Activated CD4-positive, alpha-beta memory T cell treated with anti-CD3 and anti-CD28 coated beads for 36 hours (primary cell): ENCODE measurements at regions not wholly inside any gene's neighbourhood (a gene's known extent, or its start where the extent isn't known, plus 50 kb on each side); places are given as distances from the start of the nearest gene placed in this dataset.

Experiments
- CTCF ChIA-PET: fragments of 350-600 bp; sonication (Branson Sonifier 250); formaldehyde crosslinking; loops from one replicate; lab custom pipeline; 2021; ENCODE audit warnings: antibody characterized with exemption, inconsistent platforms; lab: Charles Lee
- POLR2A ChIA-PET: fragments of 350-600 bp; sonication (Branson Sonifier 250); formaldehyde crosslinking; loops from one replicate; lab custom pipeline; 2021; ENCODE audit warnings: antibody characterized with exemption; lab: Charles Lee
- DNase-seq: peaks from one replicate; pipeline ENCODE4 v3.0.0-alpha.2; 2020
- H3K27ac Mint-ChIP-seq: one replicate; pipeline ENCODE4 v1.8.0; 2021; ENCODE audit warnings: mixed read lengths
- H3K27me3 Mint-ChIP-seq: one replicate; pipeline ENCODE4 v1.8.0; 2021; ENCODE audit warnings: mixed read lengths
- H3K36me3 Mint-ChIP-seq: one replicate; pipeline ENCODE4 v1.8.0; 2021; ENCODE audit warnings: mixed read lengths
- H3K4me1 Mint-ChIP-seq: one replicate; pipeline ENCODE4 v1.8.0; 2021; ENCODE audit warnings: low read depth, mixed read lengths
- H3K4me3 Mint-ChIP-seq: one replicate; pipeline ENCODE4 v1.8.0; 2021; ENCODE audit warnings: mild to moderate bottlenecking, mixed read lengths
- H3K9me3 Mint-ChIP-seq: one replicate; pipeline ENCODE4 v1.8.0; 2021; ENCODE audit warnings: mixed read lengths
- intact Hi-C: fragments of 100-400 bp; cut with micrococcal nuclease; formaldehyde crosslinking; loops from one replicate; pipeline ENCODE4 v1.15.1; 2023

DNA sequence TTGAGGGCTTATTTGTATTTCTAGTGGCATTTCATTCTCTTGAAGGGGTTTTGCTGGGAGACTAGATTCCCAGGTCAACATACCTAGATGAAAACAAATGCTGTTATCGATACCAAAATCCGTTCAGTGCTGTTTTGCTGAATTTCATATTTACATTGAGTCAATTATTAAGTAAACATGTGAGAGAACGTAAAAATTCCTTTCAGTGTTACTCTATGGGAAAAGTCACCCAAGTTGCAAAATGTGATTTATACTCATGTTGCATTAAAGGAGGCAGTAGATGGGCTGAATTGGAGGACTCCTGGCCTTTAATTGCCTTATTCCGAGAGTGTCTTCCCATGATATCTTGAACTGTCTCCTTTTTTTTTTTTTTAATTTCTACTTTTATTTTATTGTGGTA lies 1011.3 kb upstream of the NR2F2 start:
- intact Hi-C loops = no loop called here
- Mint-ChIP-seq H3K4me1 (no peaks in the 10 kb centered on the region), H3K4me3 (no peak overlapping the region), H3K9me3 (no peaks in the 10 kb centered on the region), H3K36me3 (no peaks in the 10 kb centered on the region), H3K27ac (no peak overlapping the region), H3K27me3 (peaks cover 1% of the 10 kb centered on the region)
- POLR2A ChIA-PET = no interaction called here
- CTCF ChIA-PET = interaction anchor here (1.1 kb wide), 1 partner anchor 26 kb away, joined by 3 read pairs; no protein-coding TSS in a partner anchor
- no peak for DNase-seq

DNA sequence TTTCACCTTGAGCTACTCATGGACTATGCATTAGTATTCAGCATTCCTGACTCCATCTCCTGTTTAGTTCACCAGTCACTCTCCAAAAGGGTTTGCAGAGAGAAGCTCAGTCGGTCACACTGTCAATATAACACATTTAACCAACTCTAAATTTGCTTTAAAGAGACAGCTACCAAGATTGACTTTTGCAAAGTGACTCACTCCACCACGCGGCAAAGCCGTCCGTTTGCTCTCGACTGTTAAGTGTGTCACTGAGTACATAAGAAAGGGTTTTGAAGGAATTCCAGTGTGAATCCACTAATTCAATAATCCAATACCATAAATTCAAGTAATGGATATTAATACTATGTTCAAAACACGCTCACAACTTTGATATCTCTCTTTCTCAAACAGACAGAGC lies 1006.7 kb upstream of the NR2F2 start:
- Mint-ChIP-seq H3K36me3 (no peaks in the 10 kb centered on the region), H3K27me3 (peaks cover 14% of the 10 kb centered on the region), H3K9me3 (no peaks in the 10 kb centered on the region), H3K4me1 (no peaks in the 10 kb centered on the region), H3K4me3 (no peak overlapping the region), H3K27ac (no peak overlapping the region)
- ChIA-PET CTCF (no interaction called here), POLR2A (no interaction called here)
- intact Hi-C loops = no loop called here
- DNase-seq = no peak

DNA sequence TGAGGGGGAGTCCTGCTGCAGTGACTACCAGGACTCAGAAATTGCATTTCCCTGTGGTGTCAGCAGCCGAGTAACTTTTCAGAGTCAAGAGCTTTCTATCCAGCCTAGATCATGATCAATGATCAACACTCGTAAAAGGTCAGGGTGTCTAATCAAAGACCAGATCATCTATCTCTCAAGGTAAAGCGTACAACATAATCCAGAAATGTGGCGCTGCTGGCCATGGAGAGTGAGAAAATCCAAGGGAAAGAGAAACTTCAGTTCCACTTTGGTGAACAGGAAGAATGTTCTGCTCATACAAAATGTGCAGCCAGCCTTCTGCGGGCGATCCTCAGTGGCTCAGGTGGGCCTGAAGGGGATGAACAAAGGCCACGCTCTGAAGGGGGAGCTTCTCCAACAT lies 1005.8 kb upstream of the NR2F2 start:
- CTCF ChIA-PET = no interaction called here
- no peak overlapping the region for H3K4me3 Mint-ChIP-seq
- H3K36me3 Mint-ChIP-seq = no peaks in the 10 kb centered on the region
- POLR2A ChIA-PET = no interaction called here
- no peaks in the 10 kb centered on the region for H3K9me3 Mint-ChIP-seq
- H3K27me3 Mint-ChIP-seq = peaks cover 15% of the 10 kb centered on the region
- intact Hi-C loops = no loop called here
- H3K27ac Mint-ChIP-seq = no peak overlapping the region
- no peaks in the 10 kb centered on the region for H3K4me1 Mint-ChIP-seq
- no peak for DNase-seq

DNA sequence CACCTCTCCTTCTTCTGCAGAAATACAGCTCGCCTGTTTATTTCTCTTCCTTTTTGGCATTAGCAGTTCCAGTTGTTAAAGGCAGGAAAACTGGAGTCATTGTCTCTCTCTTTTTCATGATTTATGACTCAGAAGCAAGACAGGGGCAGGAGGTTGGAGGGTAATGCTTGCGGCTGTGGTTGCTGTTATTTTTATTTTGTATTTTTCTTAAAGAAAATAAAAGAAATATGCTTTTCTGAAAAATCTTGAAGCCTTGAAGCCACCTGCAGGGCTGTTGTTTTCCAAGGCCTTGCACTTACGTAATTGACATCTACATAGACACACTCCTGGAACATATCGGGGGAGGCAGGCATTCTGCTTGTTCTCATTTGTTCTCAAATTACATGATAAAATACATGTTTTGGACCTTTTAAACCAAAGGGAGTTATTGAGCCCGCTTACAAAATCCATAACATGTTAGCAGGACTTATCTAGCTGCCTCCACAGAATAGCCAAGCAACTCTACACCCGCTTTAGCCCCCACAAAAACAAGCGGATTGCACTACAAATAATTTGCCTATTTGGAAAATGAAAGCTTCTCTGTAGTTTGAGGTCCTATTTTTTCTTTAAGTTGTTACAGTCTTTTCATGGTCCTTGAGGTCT lies 1004.6 kb upstream of the NR2F2 start:
- Mint-ChIP-seq H3K9me3 (no peaks in the 10 kb centered on the region), H3K27ac (no peak overlapping the region), H3K4me3 (no peak overlapping the region), H3K36me3 (no peaks in the 10 kb centered on the region), H3K27me3 (peaks cover 15% of the 10 kb centered on the region), H3K4me1 (no peaks in the 10 kb centered on the region)
- intact Hi-C loops = no loop called here
- ChIA-PET CTCF (no interaction called here), POLR2A (interaction anchor here (0.6 kb wide), 1 partner anchor 11 kb away, joined by 8 read pairs; no protein-coding TSS in a partner anchor)
- DNase-seq = no peak

DNA sequence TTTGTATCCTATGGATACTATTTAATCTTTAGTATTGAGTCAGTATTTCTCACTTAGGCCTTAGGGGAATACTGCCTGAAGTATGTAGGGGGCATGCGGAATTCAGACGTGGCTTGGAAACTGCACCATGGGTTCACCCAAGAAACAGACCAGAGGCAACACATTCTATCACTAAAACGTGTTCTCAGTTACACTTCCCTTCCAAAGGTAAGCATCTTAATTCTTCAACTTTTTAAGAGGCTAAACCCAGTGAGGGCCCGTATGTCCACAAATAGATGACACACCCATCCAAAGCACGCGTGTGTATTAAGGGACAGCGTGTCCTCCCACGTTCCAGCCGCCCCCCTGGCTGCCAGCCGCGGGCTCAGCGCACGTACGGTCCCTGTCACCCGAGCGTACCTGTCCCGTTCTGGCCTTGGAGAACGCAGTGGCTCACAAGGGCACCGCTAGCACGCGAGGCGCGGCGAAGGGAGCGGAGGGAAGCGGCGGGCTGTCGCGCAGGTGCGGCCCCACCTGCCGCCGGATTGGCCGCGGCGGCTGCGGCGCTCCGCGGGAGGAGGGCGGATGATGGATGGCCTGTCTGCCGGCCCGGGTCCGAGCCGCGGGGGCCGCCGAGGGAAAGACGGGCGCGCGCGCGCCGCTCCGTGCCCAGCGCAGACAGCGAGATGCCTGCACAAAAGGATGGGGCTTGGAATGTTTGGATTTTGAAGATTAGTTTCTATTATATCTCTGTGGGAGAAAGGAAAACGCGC lies 1003.9 kb upstream of the NR2F2 start:
- H3K4me3 Mint-ChIP-seq = no peak overlapping the region
- DNase-seq = no peak
- POLR2A ChIA-PET = no interaction called here
- H3K9me3 Mint-ChIP-seq = no peaks in the 10 kb centered on the region
- CTCF ChIA-PET = no interaction called here
- peaks cover 15% of the 10 kb centered on the region for H3K27me3 Mint-ChIP-seq
- intact Hi-C loops = no loop called here
- H3K4me1 Mint-ChIP-seq = no peaks in the 10 kb centered on the region
- no peak overlapping the region for H3K27ac Mint-ChIP-seq
- H3K36me3 Mint-ChIP-seq = no peaks in the 10 kb centered on the region

DNA sequence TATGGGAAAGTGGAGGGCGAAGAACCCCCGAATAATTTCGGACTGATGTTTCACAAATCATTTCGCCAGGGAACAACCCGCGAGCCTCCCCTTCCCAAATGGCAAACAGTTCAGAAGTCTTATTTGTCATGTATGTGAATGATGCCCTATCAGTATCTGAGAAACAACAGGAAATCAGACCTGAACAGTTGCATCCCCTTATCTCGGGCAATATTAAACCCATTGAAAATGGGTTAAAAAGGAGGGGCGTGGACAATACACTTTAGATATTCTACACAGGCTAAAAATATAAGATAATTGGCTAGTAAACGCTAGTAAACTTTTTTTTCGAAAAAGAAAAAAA lies 1003.3 kb upstream of the NR2F2 start:
- no peaks in the 10 kb centered on the region for H3K36me3 Mint-ChIP-seq
- H3K9me3 Mint-ChIP-seq = no peaks in the 10 kb centered on the region
- intact Hi-C loops = no loop called here
- POLR2A ChIA-PET = no interaction called here
- no peak overlapping the region for H3K27ac Mint-ChIP-seq
- H3K27me3 Mint-ChIP-seq = peaks cover 15% of the 10 kb centered on the region
- CTCF ChIA-PET = no interaction called here
- H3K4me1 Mint-ChIP-seq = no peaks in the 10 kb centered on the region
- no peak overlapping the region for H3K4me3 Mint-ChIP-seq
- DNase-seq = no peak

DNA sequence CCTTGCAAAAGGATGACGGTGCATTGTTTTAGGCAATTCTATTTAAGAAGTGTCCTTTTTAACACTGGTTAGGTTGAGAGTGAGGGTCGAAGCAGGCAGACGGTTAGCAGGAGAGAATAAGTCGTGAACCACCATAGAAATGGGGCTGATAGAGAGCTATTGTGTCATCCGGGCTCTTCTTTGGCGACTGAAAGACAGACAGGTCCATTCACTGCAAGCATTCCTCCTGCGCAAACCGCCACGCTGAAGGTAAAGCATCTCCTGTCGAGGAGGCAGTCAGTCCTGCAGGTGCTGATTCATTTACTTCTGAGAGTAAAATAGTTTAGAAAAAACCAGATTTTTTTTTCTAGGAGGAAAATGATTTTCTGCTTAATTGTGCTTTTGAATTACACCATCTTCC lies 1002.8 kb upstream of the NR2F2 start:
- H3K27me3 Mint-ChIP-seq = peaks cover 14% of the 10 kb centered on the region
- CTCF ChIA-PET = no interaction called here
- H3K4me1 Mint-ChIP-seq = no peaks in the 10 kb centered on the region
- intact Hi-C loops = no loop called here
- DNase-seq = no peak
- no peak overlapping the region for H3K27ac Mint-ChIP-seq
- H3K36me3 Mint-ChIP-seq = no peaks in the 10 kb centered on the region
- no peaks in the 10 kb centered on the region for H3K9me3 Mint-ChIP-seq
- POLR2A ChIA-PET = no interaction called here
- H3K4me3 Mint-ChIP-seq = no peak overlapping the region

DNA sequence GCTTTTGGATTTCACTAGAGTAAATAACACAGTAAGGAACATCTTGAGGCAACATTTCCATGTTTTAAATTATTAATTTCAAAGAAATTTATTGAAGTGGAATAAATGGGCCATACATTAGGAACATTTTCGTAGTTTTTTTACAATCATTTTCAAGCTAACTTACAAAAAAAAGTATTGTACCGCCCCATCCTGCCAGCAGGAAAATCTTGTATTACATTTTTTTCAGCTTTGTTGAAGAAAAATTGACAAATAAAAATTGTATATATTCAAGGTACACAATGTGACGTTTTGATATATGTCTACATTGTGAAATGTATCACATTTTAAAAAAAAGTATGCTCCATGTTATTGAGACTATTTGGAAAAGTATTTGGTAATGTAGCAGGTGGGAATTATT lies 1001.9 kb upstream of the NR2F2 start:
- Mint-ChIP-seq H3K4me1 (no peaks in the 10 kb centered on the region), H3K9me3 (no peaks in the 10 kb centered on the region), H3K27ac (no peak overlapping the region), H3K4me3 (no peak overlapping the region), H3K36me3 (no peaks in the 10 kb centered on the region), H3K27me3 (peaks cover 14% of the 10 kb centered on the region)
- ChIA-PET CTCF (interaction anchor here (0.6 kb wide), 1 partner anchor 11 kb away, joined by 3 read pairs; no protein-coding TSS in a partner anchor), POLR2A (no interaction called here)
- no peak for DNase-seq
- intact Hi-C loops = no loop called here

DNA sequence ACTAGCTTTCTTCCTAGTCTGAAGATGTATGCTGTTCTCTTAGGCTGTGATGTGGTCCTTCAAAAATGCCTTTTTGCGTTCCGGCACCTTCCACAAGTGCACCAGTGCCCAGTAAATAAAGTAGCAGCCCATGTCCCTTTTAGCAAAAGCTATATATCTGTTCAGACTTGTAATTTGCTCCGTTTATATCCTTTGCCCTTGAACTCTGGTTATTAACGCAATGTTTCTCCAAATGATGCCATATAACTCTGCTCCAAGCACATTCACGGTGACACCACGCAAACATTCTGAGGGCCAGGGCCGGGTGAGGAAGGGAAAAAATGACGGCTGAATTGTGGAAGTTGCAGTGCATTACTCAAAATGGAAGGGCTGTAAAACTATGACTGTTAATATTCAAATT lies 1001.1 kb upstream of the NR2F2 start:
- DNase-seq = no peak
- Mint-ChIP-seq H3K4me3 (no peak overlapping the region), H3K4me1 (no peaks in the 10 kb centered on the region), H3K27ac (no peak overlapping the region), H3K27me3 (peaks cover 14% of the 10 kb centered on the region), H3K36me3 (no peaks in the 10 kb centered on the region), H3K9me3 (no peaks in the 10 kb centered on the region)
- POLR2A ChIA-PET = no interaction called here
- intact Hi-C loops = no loop called here
- CTCF ChIA-PET = no interaction called here

DNA sequence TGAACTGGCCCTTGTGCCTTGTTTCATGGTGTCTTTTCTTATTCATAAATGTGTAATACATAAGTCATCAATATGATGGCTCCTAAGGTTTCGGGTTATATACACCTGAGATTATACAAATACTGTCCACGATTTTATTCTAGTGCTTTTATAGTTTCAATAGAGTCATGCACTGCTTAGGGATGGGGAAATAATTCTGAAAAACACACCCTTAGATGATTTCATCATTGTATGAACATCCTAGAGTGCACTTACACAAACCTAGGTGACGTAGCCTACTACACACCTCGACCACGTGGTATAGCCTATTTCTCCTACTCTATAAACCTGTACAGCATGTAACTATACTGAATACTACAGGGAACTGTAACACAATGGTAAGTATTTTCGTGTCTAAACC lies 988.8 kb upstream of the NR2F2 start:
- intact Hi-C loops = no loop called here
- Mint-ChIP-seq H3K4me1 (no peaks in the 10 kb centered on the region), H3K9me3 (no peaks in the 10 kb centered on the region), H3K36me3 (no peaks in the 10 kb centered on the region), H3K27ac (no peak overlapping the region), H3K4me3 (no peak overlapping the region), H3K27me3 (no peaks in the 10 kb centered on the region)
- ChIA-PET POLR2A (no interaction called here), CTCF (no interaction called here)
- no peak for DNase-seq

DNA sequence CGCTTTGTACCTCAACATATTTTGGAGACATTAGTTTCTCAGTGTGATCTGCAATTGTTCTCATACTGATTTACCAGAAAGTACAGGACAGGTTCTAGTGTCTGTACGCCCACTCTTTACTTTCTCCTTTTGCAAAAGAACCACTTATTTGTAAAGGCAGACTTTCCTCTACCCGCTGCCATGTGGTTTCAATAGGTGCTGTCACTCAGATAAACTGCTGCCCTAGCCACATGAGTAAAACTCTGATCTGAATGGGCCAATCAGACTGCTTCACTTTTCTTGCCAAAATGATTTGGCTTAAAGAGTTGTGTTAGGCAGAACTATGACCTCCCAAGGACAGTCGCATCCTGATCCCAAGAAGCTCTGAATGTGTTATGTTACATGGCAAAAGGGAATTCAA lies 984.6 kb upstream of the NR2F2 start:
- ChIA-PET POLR2A (no interaction called here), CTCF (no interaction called here)
- Mint-ChIP-seq H3K4me1 (no peaks in the 10 kb centered on the region), H3K27me3 (peaks cover 2% of the 10 kb centered on the region), H3K36me3 (no peaks in the 10 kb centered on the region), H3K27ac (no peak overlapping the region), H3K9me3 (no peaks in the 10 kb centered on the region), H3K4me3 (no peak overlapping the region)
- intact Hi-C loops = no loop called here
- DNase-seq = no peak

DNA sequence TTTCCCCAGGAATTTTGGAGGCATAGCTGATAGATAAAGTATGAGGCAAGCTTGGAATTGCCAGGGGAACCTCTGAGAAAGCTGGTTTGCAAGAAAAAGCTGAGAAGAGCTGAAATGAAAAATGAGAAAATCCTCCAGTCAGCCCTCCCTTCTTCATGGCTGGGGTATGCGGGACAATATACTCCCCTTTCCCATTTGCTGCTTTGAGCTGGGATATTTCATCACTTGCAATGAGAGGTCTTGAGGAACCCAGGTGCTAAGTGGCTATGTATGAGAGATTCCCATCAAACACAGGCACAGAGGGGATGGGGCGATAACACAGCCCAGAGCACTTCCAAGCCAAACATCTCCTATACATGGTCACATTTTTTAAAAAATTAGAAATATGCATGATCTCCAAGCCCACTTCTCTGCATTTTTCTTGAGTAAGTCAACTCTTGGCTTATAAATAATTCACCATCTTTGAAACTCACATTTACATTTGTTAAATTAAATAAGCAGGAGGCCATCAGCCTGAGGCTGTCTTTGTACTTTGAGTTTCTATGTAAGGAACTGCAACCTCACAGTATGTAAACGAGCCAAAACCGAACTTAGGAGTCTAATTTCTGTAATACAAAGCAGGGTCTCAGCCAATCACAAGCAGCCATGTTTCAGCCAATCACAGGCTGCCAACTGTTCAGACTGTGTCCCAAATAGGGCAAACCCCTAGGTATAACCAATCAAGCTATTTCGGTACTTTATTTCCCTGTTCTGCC lies 983.6 kb upstream of the NR2F2 start:
- Mint-ChIP-seq H3K27me3 (peaks cover 2% of the 10 kb centered on the region), H3K4me3 (no peak overlapping the region), H3K36me3 (no peaks in the 10 kb centered on the region), H3K27ac (no peak overlapping the region), H3K4me1 (no peaks in the 10 kb centered on the region), H3K9me3 (no peaks in the 10 kb centered on the region)
- intact Hi-C loops = no loop called here
- DNase-seq = no peak
- CTCF ChIA-PET = no interaction called here
- POLR2A ChIA-PET = no interaction called here
